HUES48 (cell line): ENCODE measurements at regions not wholly inside any gene's neighbourhood (a gene's known extent, or its start where the extent isn't known, plus 50 kb on each side); places are given as distances from the start of the nearest gene placed in this dataset.
"Not testable (repeated sequence)": the region's sequence is repeated elsewhere in the genome, so short reads cannot be mapped to it uniquely, and the experiment has no call there.

Source experiments
- H3K27ac ChIP-seq: one replicate; pipeline ENCODE4 v1.7.0; 2013; ENCODE audit warnings: low read depth, low read length, inconsistent platforms
- H3K27me3 ChIP-seq: 2 replicates; pipeline ENCODE4 v1.6.1; 2013; ENCODE audit warnings: mild to moderate bottlenecking, low read length; ENCODE audit not compliant: control insufficient read depth, insufficient read depth
- H3K36me3 ChIP-seq: 2 replicates; pipeline ENCODE4 v1.6.1; 2013; ENCODE audit warnings: low read length; ENCODE audit not compliant: control insufficient read depth, insufficient read depth
- H3K4me1 ChIP-seq: 2 replicates; pipeline ENCODE4 v1.6.1; 2013; ENCODE audit warnings: mild to moderate bottlenecking, low read length; ENCODE audit not compliant: control insufficient read depth, insufficient read depth
- H3K4me3 ChIP-seq: 2 replicates; pipeline ENCODE4 v1.5.1; 2013; ENCODE audit warnings: mild to moderate bottlenecking, low read depth, low read length
- H3K9ac ChIP-seq: 2 replicates; pipeline ENCODE4 v1.6.1; 2013; ENCODE audit warnings: mild to moderate bottlenecking, low read depth, low read length, moderate library complexity
- H3K9me3 ChIP-seq: 2 replicates; pipeline ENCODE4 v1.6.1; 2013; ENCODE audit warnings: low read length; ENCODE audit not compliant: control insufficient read depth, insufficient read depth

DNA sequence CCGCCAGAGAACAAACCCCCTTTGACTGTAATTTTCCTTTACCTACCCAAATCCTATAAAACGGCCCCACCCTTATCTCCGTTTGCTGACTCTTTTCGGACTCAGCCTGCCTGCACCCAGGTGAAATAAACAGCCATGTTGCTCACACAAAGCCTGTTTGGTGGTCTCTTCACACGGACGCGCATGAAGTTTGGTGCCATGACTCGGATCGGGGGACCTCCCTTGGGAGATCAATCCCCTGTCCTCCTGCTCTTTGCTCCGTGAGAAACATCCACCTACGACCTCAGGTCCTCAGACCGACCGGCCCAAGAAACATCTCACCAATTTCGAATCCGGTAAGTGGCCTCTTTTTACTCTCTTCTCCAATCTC, 52.1 kb upstream of the FAM124A start:
- Histone ChIP-seq H3K4me1 (peaks cover 18% of the 10 kb centered on the region), H3K9ac (peak overlapping the region; percentile 93), H3K4me3 (peak overlapping the region; percentile 72), H3K27ac (peak overlapping the region; percentile 100), H3K36me3 (peaks cover 15% of the 10 kb centered on the region)
- not testable (repeated sequence) for H3K27me3 ChIP-seq, H3K9me3 ChIP-seq

DNA sequence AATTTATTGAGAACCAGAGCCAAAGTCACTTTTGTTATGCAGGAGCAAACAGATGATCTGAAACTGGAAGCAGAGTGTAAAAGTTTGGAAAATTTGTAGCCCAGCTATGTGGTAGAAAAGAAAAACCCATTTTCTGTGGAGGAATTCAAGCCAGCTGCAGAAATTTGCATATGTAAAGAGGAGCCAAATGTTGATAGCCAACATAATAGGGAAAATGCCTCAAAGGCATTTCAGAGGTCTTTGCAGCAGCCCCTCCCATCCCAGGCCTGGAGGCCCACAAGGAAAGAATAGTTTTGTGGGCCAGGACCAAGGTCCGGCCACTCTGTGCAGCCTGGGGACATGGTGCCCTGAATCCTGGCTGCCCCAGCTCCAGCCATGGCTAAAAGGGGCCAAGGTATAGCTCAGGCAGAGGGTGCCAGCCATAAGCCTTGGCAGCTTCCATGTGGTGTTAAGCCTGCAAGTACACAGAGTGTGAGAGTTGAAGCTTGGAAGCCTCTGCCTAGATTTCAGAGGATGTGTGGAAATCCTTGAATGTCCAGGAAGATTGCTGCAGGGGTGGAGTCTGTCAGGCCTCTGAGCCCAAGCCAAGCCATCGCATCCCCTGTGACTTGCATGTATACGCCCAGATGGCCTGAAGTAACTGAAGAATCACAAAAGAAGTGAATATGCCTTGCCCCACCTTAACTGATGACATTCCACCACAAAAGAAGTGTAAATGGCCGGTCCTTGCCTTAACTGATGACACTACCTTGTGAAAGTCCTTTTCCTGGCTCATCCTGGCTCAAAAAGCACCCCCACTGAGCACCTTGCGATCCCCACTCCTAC, 52.7 kb upstream of the FAM124A start:
- Histone ChIP-seq H3K4me1 (peaks cover 14% of the 10 kb centered on the region), H3K36me3 (peaks cover 11% of the 10 kb centered on the region; the same call in 1 of the 2 replicates), H3K27ac (peak overlapping the region; percentile 100), H3K9ac (peak overlapping the region; percentile 93), H3K4me3 (peak overlapping the region; percentile 72)
- H3K9me3 ChIP-seq, H3K27me3 ChIP-seq: not testable (repeated sequence)

GRCh38 chr13:51168623-51169022, 53.6 kb upstream of the FAM124A start:
- Histone ChIP-seq H3K4me3 (peak overlapping the region; percentile 72), H3K27ac (peak overlapping the region; percentile 100), H3K9ac (peak overlapping the region; percentile 76), H3K36me3 (peaks cover 7% of the 10 kb centered on the region; the same call in 1 of the 2 replicates), H3K4me1 (peaks cover 14% of the 10 kb centered on the region), H3K27me3 (no peaks in the 10 kb centered on the region), H3K9me3 (no peaks in the 10 kb centered on the region)

GRCh38 chr13:51167393-51168191, 54.6 kb upstream of the FAM124A start:
- H3K27ac ChIP-seq: peak overlapping the region; percentile 100
- H3K4me3 ChIP-seq: no peak overlapping the region
- no peaks in the 10 kb centered on the region for H3K27me3 ChIP-seq
- H3K4me1 ChIP-seq: peaks cover 14% of the 10 kb centered on the region
- H3K9me3 ChIP-seq: no peaks in the 10 kb centered on the region
- 0 out of 2 replicates have a peak, but pooled peaks cover 2% of the 10 kb centered on the region for H3K36me3 ChIP-seq
- no peak overlapping the region for H3K9ac ChIP-seq

DNA sequence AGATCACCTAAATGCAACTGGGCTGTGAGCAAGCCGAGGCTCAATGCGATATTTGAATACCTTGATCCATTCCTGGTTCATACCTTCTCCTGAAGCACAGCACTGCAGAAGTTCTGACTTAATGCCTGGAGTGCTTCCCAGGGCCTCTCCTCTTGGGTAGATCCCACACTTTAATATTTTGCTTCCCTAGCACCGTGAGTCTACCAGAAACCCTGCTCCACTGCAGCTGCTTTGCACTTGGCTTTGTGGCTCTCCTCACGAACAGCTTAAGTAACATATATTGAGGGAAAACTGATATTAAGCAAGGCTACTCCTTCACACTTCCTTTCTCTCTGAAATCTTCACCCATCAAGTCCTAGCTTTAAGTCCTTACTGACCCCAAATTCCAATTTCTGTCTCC, 51.6 kb upstream of the C13orf42 start:
- Histone ChIP-seq H3K4me3 (no peak overlapping the region), H3K4me1 (peaks cover 20% of the 10 kb centered on the region), H3K27ac (no peak overlapping the region), H3K27me3 (no peaks in the 10 kb centered on the region), H3K9ac (no peak overlapping the region), H3K9me3 (no peaks in the 10 kb centered on the region), H3K36me3 (no peaks in the 10 kb centered on the region)
